SK-N-SH (cell line): ENCODE measurements at regions not wholly inside any gene's neighbourhood (a gene's known extent, or its start where the extent isn't known, plus 50 kb on each side); places are given as distances from the start of the nearest gene placed in this dataset.

Source experiments
- CTCF ChIA-PET: fragments of 300-600, 350-600 bp; formaldehyde crosslinking; extraction: SDS; loops from one replicate; lab custom pipeline; 2021; lab: Yijun Ruan, JAX
- POLR2A ChIA-PET: fragments of 350-600 bp; sonication (Branson Sonifier 250); formaldehyde crosslinking; extraction: SDS; loops from one replicate; lab custom pipeline; 2020; ENCODE audit warnings: antibody characterized with exemption, inconsistent platforms; lab: Yijun Ruan, JAX
- DNase-seq: peaks from one replicate; pipeline ENCODE4 v3.0.0; 2012
- H2AFZ ChIP-seq: fragments of 200-600 bp; sonication (generic); 2 replicates; pipeline ENCODE4 v1.8.1; 2016; ENCODE audit warnings: antibody characterized with exemption, mild to moderate bottlenecking, low read depth
- H3F3A ChIP-seq: fragments of 200-600 bp; sonication (generic); replicated peaks from 2 replicates; pipeline ENCODE3; 2016; ENCODE audit warnings: antibody characterized with exemption, mild to moderate bottlenecking; ENCODE audit not compliant: insufficient read depth
- H3K27ac ChIP-seq, 2 experiments: fragments of 200-500 bp in 1 of 2; fragments of 200-600 bp in 1 of 2; sonication (Bioruptor generic) in 1 of 2; sonication (generic), shearing (Covaris generic) in 1 of 2; 2 replicates each; pipeline versions ENCODE4 v1.5.1 to v1.6.1; 2014 to 2016; ENCODE audit warnings: low read depth in 2 of 2, inconsistent platforms in 1 of 2, low read length in 1 of 2, mild to moderate bottlenecking in 1 of 2, mixed read lengths in 1 of 2
- H3K27me3 ChIP-seq: fragments of 200-600 bp; sonication (generic), shearing (Covaris generic); 2 replicates; pipeline ENCODE4 v1.6.1; 2016; ENCODE audit warnings: mixed run types; ENCODE audit not compliant: insufficient read depth
- H3K36me3 ChIP-seq, 2 experiments: fragments of 200-500 bp in 1 of 2; fragments of 200-600 bp in 1 of 2; sonication (Bioruptor generic) in 1 of 2; sonication (generic) in 1 of 2; replicated peaks in 1 of 2; 2 replicates each; pipeline versions ENCODE3 to v1.5.1; 2014 to 2016; ENCODE audit warnings: low read length in 1 of 2, mild to moderate bottlenecking in 1 of 2; ENCODE audit not compliant: insufficient read depth in 2 of 2, control insufficient read depth in 1 of 2
- H3K4me1 ChIP-seq, 2 experiments: fragments of 200-500 bp in 1 of 2; fragments of 200-600 bp in 1 of 2; sonication (Bioruptor generic) in 1 of 2; sonication (generic), shearing (Covaris generic) in 1 of 2; 2 replicates each; pipeline versions ENCODE4 v1.5.1 to v1.6.1; 2014 to 2016; ENCODE audit warnings: low read depth in 1 of 2, low read length in 1 of 2, mixed run types in 1 of 2; ENCODE audit not compliant: insufficient read depth in 2 of 2, control insufficient read depth in 1 of 2
- H3K4me2 ChIP-seq: fragments of 200-600 bp; sonication (generic), shearing (Covaris generic); 2 replicates; pipeline ENCODE4 v1.6.1; 2017; ENCODE audit warnings: mixed run types
- H3K4me3 ChIP-seq, 2 experiments: fragments of 200-500 bp in 1 of 2; fragments of 200-600 bp in 1 of 2; sonication (Bioruptor generic) in 1 of 2; sonication (generic), shearing (Covaris generic) in 1 of 2; 2 replicates each; pipeline versions ENCODE4 v1.5.1 to v1.8.1; 2014 to 2016; ENCODE audit warnings: low read depth in 2 of 2, inconsistent platforms in 1 of 2, low read length in 1 of 2, mild to moderate bottlenecking in 1 of 2, mixed read lengths in 1 of 2, moderate library complexity in 1 of 2
- H3K79me2 ChIP-seq: fragments of 200-600 bp; sonication (generic); 2 replicates; pipeline ENCODE4 v1.8.1; 2017; ENCODE audit warnings: mild to moderate bottlenecking; ENCODE audit not compliant: insufficient read depth
- H3K9ac ChIP-seq: fragments of 200-600 bp; sonication (generic); 2 replicates; pipeline ENCODE4 v1.6.1; 2017; ENCODE audit warnings: mixed run types
- H3K9me2 ChIP-seq: fragments of 200-600 bp; sonication (generic); 2 replicates; pipeline ENCODE4 v1.6.1; 2017; ENCODE audit warnings: mixed run types
- H3K9me3 ChIP-seq: fragments of 200-600 bp; sonication (generic); 2 replicates; pipeline ENCODE4 v1.6.1; 2017; ENCODE audit warnings: mixed run types, mild to moderate bottlenecking, moderate library complexity
- H4K20me1 ChIP-seq: fragments of 200-600 bp; sonication (generic); 2 replicates; pipeline ENCODE4 v1.6.1; 2017; ENCODE audit warnings: mild to moderate bottlenecking, mixed run types; ENCODE audit not compliant: insufficient read depth
- CHD2 ChIP-seq: fragments of 150-350 bp; IDR thresholded peaks from 2 replicates; pipeline ENCODE4 v1.6.1; 2018; ENCODE audit warnings: low read length; ENCODE audit not compliant: partially characterized antibody
- CTCF ChIP-seq: fragments of 200-600 bp; sonication (generic); IDR thresholded peaks from 2 replicates; pipeline ENCODE4 v1.6.1; 2017; ENCODE audit warnings: antibody characterized with exemption, mild to moderate bottlenecking, moderate library complexity
- FOSL2 ChIP-seq: IDR thresholded peaks from 2 replicates; pipeline ENCODE4 v1.4.0; 2012; ENCODE audit warnings: low read depth, mild to moderate bottlenecking, moderate library complexity, borderline replicate concordance
- FOXJ3 ChIP-seq: sonication (generic); formaldehyde crosslinking; IDR thresholded peaks from 2 replicates; pipeline ENCODE4 v1.5.1; 2020; ENCODE audit warnings: mild to moderate bottlenecking, missing genetic modification reagents
- FOXM1 ChIP-seq: IDR thresholded peaks from 2 replicates; pipeline ENCODE4 v1.4.0; 2012; ENCODE audit warnings: low read depth, mild to moderate bottlenecking
- GABPA ChIP-seq: IDR thresholded peaks from 2 replicates; pipeline ENCODE4 v1.4.0; 2012; ENCODE audit warnings: low read depth, mild to moderate bottlenecking
- MAX ChIP-seq: IDR thresholded peaks from 2 replicates; pipeline ENCODE4 v1.4.0; 2012; ENCODE audit warnings: low read depth
- NFIC ChIP-seq: IDR thresholded peaks from 2 replicates; pipeline ENCODE4 v1.4.0; 2012; ENCODE audit warnings: borderline replicate concordance
- PBX3 ChIP-seq: IDR thresholded peaks from 2 replicates; pipeline ENCODE4; 2012
- SMC3 ChIP-seq: IDR thresholded peaks from 2 replicates; pipeline ENCODE4 v1.6.1; 2012; ENCODE audit warnings: low read depth, low read length, improper control_type of control experiment
- TAF1 ChIP-seq: IDR thresholded peaks from 2 replicates; pipeline ENCODE4 v1.6.1; 2012; ENCODE audit warnings: low read depth, mild to moderate bottlenecking, low read length, moderate library complexity, borderline replicate concordance
- TCF12 ChIP-seq: IDR thresholded peaks from 2 replicates; pipeline ENCODE4 v1.4.0; 2012
- TEAD4 ChIP-seq: IDR thresholded peaks from 2 replicates; pipeline ENCODE4 v1.4.0; 2012; ENCODE audit warnings: mild to moderate bottlenecking, borderline replicate concordance; ENCODE audit not compliant: insufficient read depth
- USF2 ChIP-seq: fragments of 150-350 bp; IDR thresholded peaks from 2 replicates; pipeline ENCODE4 v1.6.1; 2017; ENCODE audit warnings: antibody characterized with exemption, low read length, low read depth, borderline replicate concordance
- ZBTB33 ChIP-seq: IDR thresholded peaks from 2 replicates; pipeline ENCODE4 v1.4.0; 2012; ENCODE audit warnings: low read depth, borderline replicate concordance
- WGBS: methylation state at CpG from one replicate; pipeline ENCODE4 v1.1.6; 2017; ENCODE audit warnings: low lambda C conversion rate; 5-methylcytosine and 5-hydroxymethylcytosine counted together
- TF ChIP-seq, protein P1 (sequence below): IDR thresholded peaks from 2 replicates; pipeline ENCODE4 v1.6.1; 2012; ENCODE audit warnings: mild to moderate bottlenecking, low read depth, low read length, moderate library complexity
- TF ChIP-seq, protein P2 (sequence below): IDR thresholded peaks from 2 replicates; pipeline ENCODE4 v1.4.0; 2012; ENCODE audit warnings: low read depth, borderline replicate concordance

- Histone ChIP-seq H3K4me3 (no peak overlapping the region), H3K27me3 (no peaks in the 10 kb centered on the region), H2AFZ (no peak overlapping the region), H3K9ac (no peak overlapping the region), H3K79me2 (no peaks in the 10 kb centered on the region), H3K9me2 (no peaks in the 10 kb centered on the region), H3K36me3 (no peaks in the 10 kb centered on the region), H3K4me2 (no peak overlapping the region), H4K20me1 (no peaks in the 10 kb centered on the region), H3K4me1 (no peaks in the 10 kb centered on the region), H3F3A (no peaks in the 10 kb centered on the region), H3K9me3 (no peaks in the 10 kb centered on the region), H3K27ac (no peak overlapping the region)
- POLR2A ChIA-PET: no interaction called here
- CTCF ChIA-PET: no interaction called here
- no peak for DNase-seq
- 31% methylated on average over 2 of the region's 2 CpGs for WGBS
- no peak for TF ChIP-seq ZBTB33
- TF ChIP-seq USF2: no peak
- no peak for TF ChIP-seq SMC3
- TF ChIP-seq CHD2: no peak
- no peak for TF ChIP-seq FOSL2
- no peak for TF ChIP-seq PBX3
- TF ChIP-seq TEAD4: no peak
- no peak for TF ChIP-seq NFIC
- TF ChIP-seq TCF12: no peak
- no peak for TF ChIP-seq FOXM1
- TF ChIP-seq TAF1: no peak
- no peak for TF ChIP-seq MAX
- no peak for TF ChIP-seq CTCF
- TF ChIP-seq, protein P1, sequence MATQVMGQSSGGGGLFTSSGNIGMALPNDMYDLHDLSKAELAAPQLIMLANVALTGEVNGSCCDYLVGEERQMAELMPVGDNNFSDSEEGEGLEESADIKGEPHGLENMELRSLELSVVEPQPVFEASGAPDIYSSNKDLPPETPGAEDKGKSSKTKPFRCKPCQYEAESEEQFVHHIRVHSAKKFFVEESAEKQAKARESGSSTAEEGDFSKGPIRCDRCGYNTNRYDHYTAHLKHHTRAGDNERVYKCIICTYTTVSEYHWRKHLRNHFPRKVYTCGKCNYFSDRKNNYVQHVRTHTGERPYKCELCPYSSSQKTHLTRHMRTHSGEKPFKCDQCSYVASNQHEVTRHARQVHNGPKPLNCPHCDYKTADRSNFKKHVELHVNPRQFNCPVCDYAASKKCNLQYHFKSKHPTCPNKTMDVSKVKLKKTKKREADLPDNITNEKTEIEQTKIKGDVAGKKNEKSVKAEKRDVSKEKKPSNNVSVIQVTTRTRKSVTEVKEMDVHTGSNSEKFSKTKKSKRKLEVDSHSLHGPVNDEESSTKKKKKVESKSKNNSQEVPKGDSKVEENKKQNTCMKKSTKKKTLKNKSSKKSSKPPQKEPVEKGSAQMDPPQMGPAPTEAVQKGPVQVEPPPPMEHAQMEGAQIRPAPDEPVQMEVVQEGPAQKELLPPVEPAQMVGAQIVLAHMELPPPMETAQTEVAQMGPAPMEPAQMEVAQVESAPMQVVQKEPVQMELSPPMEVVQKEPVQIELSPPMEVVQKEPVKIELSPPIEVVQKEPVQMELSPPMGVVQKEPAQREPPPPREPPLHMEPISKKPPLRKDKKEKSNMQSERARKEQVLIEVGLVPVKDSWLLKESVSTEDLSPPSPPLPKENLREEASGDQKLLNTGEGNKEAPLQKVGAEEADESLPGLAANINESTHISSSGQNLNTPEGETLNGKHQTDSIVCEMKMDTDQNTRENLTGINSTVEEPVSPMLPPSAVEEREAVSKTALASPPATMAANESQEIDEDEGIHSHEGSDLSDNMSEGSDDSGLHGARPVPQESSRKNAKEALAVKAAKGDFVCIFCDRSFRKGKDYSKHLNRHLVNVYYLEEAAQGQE: no peak
- no peak for TF ChIP-seq FOXJ3 (CRISPR knock-in tag)
- TF ChIP-seq, protein P2, sequence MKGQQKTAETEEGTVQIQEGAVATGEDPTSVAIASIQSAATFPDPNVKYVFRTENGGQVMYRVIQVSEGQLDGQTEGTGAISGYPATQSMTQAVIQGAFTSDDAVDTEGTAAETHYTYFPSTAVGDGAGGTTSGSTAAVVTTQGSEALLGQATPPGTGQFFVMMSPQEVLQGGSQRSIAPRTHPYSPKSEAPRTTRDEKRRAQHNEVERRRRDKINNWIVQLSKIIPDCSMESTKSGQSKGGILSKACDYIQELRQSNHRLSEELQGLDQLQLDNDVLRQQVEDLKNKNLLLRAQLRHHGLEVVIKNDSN: no peak
- TF ChIP-seq GABPA: no peak
- TF ChIP-seq, all 33 proteins: peak for 0
These were observed 115.8 kb downstream of the FZD1 start for GRCh38 chr7:91379991-91380390.
